COLO829 (cell line): ENCODE measurements at regions not wholly inside any gene's neighbourhood (a gene's known extent, or its start where the extent isn't known, plus 50 kb on each side); places are given as distances from the start of the nearest gene placed in this dataset.

Experiments
- DNase-seq: peaks from one replicate; pipeline ENCODE4 v3.0.0; 2012; ENCODE audit warnings: low spot score

DNA sequence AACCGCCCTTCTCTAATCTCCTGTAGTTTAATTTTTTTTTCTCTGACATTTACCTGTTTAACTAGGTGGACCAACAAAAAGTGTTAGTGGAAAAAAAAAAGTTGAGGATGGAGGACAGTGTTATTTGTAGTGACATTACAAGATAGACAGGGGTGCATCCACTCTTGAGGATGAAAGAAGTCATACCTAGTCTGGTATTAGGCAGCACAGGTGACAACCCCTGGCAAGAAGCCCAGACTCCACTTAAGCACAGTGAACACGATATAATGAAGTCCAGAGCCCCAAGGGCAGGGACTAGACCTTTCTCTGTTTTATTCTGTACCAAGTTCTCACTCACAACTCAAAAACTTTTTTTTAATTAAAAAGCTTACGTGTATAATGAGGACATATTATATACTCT lies 268.4 kb downstream of the GPR37 start:
- DNase-seq = no peak

GRCh38 chr7:124489925-124490324 lies 275.7 kb downstream of the GPR37 start:
- no peak for DNase-seq

GRCh38 chr7:124489082-124489819 lies 276.3 kb downstream of the GPR37 start:
- no peak for DNase-seq

DNA sequence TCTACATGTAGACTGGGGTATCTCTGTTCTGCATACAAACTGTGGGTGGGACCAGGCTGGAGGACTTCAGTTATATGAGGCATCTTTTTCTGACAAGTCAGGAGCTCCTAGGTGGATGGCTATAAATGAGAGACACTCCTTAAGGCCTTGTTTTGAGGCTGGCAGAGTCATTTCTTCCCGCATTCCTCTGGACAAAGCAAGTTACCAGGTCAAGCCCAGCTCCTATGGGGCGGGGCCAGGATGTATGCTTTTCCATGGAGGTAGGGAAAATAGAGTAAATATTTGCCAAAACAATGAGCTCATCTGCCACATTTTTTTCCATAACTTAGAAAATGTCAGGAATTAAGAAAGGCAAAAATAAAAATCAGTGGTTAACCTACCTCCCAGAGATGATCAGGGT lies 283.4 kb downstream of the GPR37 start:
- DNase-seq = no peak

DNA sequence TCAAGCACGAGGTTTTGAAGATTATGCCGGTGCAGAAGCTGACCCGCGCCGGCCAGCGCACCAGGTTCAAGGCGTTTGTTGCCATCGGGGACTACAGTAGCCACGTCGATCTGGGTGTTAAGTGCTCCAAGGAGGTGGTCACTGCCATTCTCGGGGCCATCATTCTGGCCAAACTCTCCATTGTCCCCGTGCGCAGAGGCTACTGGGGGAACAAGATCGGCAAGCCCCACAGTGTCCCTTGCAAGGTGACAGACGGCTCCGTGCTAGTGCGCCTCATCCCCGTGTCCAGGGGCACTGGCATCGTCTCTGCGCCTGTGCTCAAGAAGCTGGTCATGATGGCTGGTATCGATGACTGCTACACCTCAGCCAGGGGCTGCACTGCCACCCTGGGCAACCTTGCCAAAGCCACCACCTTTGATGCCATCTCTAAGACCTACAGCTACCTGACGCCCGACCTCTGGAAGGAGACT lies 284.7 kb downstream of the GPR37 start:
- no peak for DNase-seq

GRCh38 chr7:124480036-124480820 lies 285.4 kb downstream of the GPR37 start:
- no peak for DNase-seq

- no peak for DNase-seq
Measured at GRCh38 chr7:124462249-124462648, 303.3 kb downstream of the GPR37 start.

- no peak for DNase-seq
Measured at GRCh38 chr7:124460555-124460954, 305.0 kb downstream of the GPR37 start.

GRCh38 chr7:124460056-124460450 lies 305.5 kb downstream of the GPR37 start:
- no peak for DNase-seq

GRCh38 chr7:124459101-124460055 lies 306.2 kb downstream of the GPR37 start:
- DNase-seq = no peak

DNA sequence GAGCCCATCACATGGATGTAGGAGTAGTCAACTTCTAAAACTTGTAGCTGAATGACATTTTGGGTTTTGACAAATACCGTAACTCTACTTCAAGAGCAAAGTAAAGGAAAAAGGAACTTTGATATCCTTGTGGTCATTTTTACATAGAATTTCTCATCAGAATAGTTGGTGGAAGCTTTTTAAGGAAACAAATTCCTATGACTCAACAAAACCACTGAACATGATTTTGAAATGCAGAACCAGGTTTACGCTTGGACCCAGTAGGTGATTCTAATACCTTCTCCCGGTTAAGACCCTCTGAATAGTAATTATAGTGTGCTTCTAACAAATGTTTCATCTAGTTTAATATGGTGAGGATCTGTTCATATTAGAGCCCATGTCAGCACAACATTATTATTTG lies 307.8 kb downstream of the GPR37 start:
- DNase-seq = no peak

DNA sequence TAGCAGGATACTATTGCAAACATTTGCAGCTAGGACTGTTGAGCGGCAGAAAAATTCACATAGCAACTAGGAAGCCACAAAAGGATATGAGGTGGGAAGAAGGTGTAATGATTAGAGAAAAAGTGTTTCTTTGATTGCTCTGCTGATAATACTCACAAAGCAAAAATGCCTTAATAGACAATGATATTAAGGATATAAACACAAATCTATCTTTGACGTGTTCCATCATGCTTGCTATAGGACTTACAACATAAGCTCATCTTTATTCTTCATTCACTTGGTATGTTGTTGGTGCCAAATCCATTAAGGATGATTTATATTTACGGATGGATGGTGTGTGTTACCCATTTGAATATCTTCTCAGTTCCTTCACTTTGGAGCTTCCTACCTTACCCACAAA lies 309.3 kb downstream of the GPR37 start:
- DNase-seq = no peak

DNA sequence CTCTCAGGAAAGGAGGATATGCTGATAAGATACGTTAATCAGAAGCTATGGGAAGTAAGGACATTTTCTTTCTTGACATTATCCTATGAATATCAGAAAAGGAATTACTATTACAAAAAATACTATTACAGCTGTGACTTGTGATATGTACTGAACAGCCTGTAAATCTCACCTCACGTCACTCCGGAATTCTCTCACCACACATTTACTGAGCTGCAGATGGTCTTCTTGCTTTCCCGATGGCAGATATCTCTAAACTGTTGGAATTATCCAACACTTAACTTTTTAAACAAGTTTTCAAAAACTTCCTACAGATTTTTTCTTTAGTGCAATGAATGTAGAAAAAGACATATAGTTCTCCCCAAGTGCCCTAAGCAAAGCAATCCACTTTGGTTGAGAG lies 313.4 kb downstream of the GPR37 start:
- DNase-seq = no peak

- DNase-seq = no peak
Measured at GRCh38 chr7:124449896-124450295, 315.7 kb downstream of the GPR37 start.

- no peak for DNase-seq
Measured at GRCh38 chr7:124444696-124445480, 320.7 kb downstream of the GPR37 start.

- no peak for DNase-seq
Measured at GRCh38 chr7:124443762-124444161, 321.8 kb downstream of the GPR37 start.

GRCh38 chr7:124440081-124440480 lies 325.5 kb downstream of the GPR37 start:
- no peak for DNase-seq

DNA sequence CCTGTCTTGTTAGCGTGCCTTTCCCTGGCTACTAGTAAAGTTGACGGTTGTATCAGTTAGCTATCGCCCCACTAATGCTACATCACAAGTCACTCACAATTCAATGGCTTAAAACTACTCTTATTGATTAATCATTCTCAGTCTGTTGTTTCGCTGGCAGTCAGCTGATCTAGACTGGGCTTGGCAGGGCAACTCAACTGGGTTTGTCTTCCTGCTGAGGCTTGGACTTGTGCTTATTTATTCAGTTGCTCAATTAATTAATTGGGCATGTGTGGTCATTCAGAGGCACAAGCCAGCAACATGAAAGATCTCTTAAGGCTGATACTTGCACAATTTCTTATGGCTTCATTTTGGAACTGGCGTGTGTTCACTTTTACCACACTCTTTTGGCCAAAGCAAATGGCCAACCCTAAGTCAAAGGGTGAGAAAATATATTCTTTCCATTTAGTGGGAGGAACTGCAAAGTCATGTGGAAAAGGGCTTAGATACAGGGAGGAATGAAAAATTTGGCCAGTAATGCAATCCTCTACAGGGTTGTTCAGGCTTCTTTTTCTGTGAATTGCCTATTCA lies 333.5 kb downstream of the GPR37 start:
- no peak for DNase-seq

DNA sequence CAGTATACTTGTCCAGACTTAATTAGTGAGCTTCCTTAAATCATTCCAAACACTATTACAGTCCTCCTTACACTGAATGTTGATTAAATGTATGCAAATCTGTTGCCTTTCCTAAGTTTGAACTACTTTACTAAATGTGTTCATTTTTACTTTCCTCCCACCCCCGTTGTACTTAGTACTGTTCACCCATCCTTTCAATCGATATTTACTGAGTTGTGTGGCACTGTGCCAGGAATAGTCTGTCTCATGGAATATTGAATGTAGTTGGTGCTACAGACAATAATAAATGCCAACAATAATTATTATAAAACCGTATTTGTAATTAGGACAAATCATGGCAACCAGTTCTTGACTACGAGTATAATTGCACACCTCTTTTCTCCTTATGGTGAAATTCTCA lies 335.7 kb downstream of the GPR37 start:
- DNase-seq = no peak

DNA sequence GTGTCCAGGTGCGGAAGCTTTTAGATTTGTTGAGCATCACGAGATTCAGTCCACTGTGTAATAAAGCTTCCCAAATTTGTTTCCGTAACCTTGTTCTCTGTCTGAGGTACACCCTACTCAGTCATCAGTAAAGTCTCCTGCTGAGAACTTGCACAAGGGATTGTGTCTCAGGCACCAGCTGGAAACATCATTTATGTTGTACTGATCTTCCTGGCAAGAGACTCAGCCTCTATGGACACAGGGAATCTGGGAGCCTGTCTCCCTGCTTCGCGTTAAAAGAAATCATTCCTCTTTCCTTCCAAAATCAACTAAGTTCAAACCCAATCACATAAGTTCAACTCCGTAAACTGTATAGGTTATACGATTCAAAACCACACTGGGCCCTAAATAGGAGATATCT lies 336.8 kb downstream of the GPR37 start:
- DNase-seq = no peak

- no peak for DNase-seq
Measured at GRCh38 chr7:124426621-124427020, 339.0 kb downstream of the GPR37 start.
